H9 (cell line): ENCODE measurements at regions not wholly inside any gene's neighbourhood (a gene's known extent, or its start where the extent isn't known, plus 50 kb on each side); places are given as distances from the start of the nearest gene placed in this dataset.

Experiments
- DNase-seq: peaks from one replicate; pipeline ENCODE4 v3.0.0-alpha.2; 2017
- H2AFZ ChIP-seq: one replicate; pipeline ENCODE4 v1.6.1; 2013; ENCODE audit warnings: mild to moderate bottlenecking, low read length, control low read depth, moderate library complexity
- H2AK5ac ChIP-seq: 2 replicates; pipeline ENCODE4 v1.6.1; 2013; ENCODE audit warnings: low read length, control low read depth, mixed read lengths; ENCODE audit not compliant: insufficient read length
- H2BK120ac ChIP-seq: one replicate; pipeline ENCODE4 v1.6.1; 2013; ENCODE audit warnings: low read depth, mild to moderate bottlenecking, low read length, control low read depth, inconsistent platforms; ENCODE audit not compliant: poor library complexity, severe bottlenecking
- H2BK12ac ChIP-seq: 2 replicates; pipeline ENCODE4 v1.6.1; 2013; ENCODE audit warnings: low read length, control low read depth, mixed read lengths, low read depth; ENCODE audit not compliant: insufficient read length
- H2BK15ac ChIP-seq: 2 replicates; pipeline ENCODE4 v1.6.1; 2013; ENCODE audit warnings: low read depth, low read length, control low read depth
- H2BK20ac ChIP-seq: one replicate; pipeline ENCODE4 v1.6.1; 2013; ENCODE audit warnings: low read depth, mild to moderate bottlenecking, low read length, control low read depth, inconsistent platforms; ENCODE audit not compliant: poor library complexity, severe bottlenecking
- H2BK5ac ChIP-seq: 2 replicates; pipeline ENCODE4 v1.6.1; 2013; ENCODE audit warnings: low read length, control low read depth, mixed read lengths; ENCODE audit not compliant: insufficient read length
- H3K14ac ChIP-seq: 2 replicates; pipeline ENCODE4 v1.6.1; 2013; ENCODE audit warnings: low read length, control low read depth; ENCODE audit not compliant: insufficient read depth
- H3K18ac ChIP-seq: 2 replicates; pipeline ENCODE4 v1.6.1; 2013; ENCODE audit warnings: low read depth, mild to moderate bottlenecking, mixed read lengths, low read length, control low read depth; ENCODE audit not compliant: insufficient read length
- H3K23ac ChIP-seq: 2 replicates; pipeline ENCODE4 v1.6.1; 2013; ENCODE audit warnings: low read length, control low read depth, mixed read lengths, low read depth; ENCODE audit not compliant: insufficient read length
- H3K23me2 ChIP-seq: 2 replicates; pipeline ENCODE4 v1.6.1; 2013; ENCODE audit warnings: low read depth, mild to moderate bottlenecking, mixed read lengths, low read length, control low read depth; ENCODE audit not compliant: insufficient read length, poor library complexity, severe bottlenecking
- H3K27ac ChIP-seq: 2 replicates; pipeline ENCODE4 v1.5.1; 2013; ENCODE audit warnings: low read length, control low read depth, mixed read lengths, low read depth; ENCODE audit not compliant: insufficient read length
- H3K27me3 ChIP-seq: 2 replicates; pipeline ENCODE4 v1.6.1; 2013; ENCODE audit warnings: low read length, control low read depth, inconsistent platforms; ENCODE audit not compliant: insufficient read depth
- H3K4ac ChIP-seq: 2 replicates; pipeline ENCODE4 v1.6.1; 2013; ENCODE audit warnings: low read depth, mild to moderate bottlenecking, control low read depth, inconsistent platforms, low read length, moderate library complexity
- H3K4me1 ChIP-seq: 2 replicates; pipeline ENCODE4 v1.6.1; 2013; ENCODE audit warnings: low read length, control low read depth, inconsistent platforms; ENCODE audit not compliant: insufficient read depth
- H3K4me2 ChIP-seq: 2 replicates; pipeline ENCODE4 v1.6.1; 2013; ENCODE audit warnings: low read length, control low read depth, mixed read lengths; ENCODE audit not compliant: insufficient read length, insufficient read depth
- H3K56ac ChIP-seq: 2 replicates; pipeline ENCODE4 v1.6.1; 2013; ENCODE audit warnings: low read depth, mild to moderate bottlenecking, mixed read lengths, low read length, control low read depth; ENCODE audit not compliant: insufficient read length
- H3K79me1 ChIP-seq: 2 replicates; pipeline ENCODE4 v1.6.1; 2013; ENCODE audit warnings: low read depth, mild to moderate bottlenecking, moderate library complexity, low read length, control low read depth, inconsistent platforms; ENCODE audit not compliant: insufficient read depth, poor library complexity, severe bottlenecking
- H3K79me2 ChIP-seq: 2 replicates; pipeline ENCODE4 v1.6.1; 2013; ENCODE audit warnings: low read length, control low read depth, inconsistent platforms; ENCODE audit not compliant: insufficient read depth
- H3K9ac ChIP-seq: 2 replicates; pipeline ENCODE4 v1.6.1; 2013; ENCODE audit warnings: low read length, control low read depth, mixed read lengths; ENCODE audit not compliant: insufficient read length; ENCODE audit errors: extremely low read depth
- H3K9me3 ChIP-seq: one replicate; pipeline ENCODE4 v1.6.1; 2013; ENCODE audit warnings: low read depth, low read length, inconsistent platforms; ENCODE audit not compliant: control insufficient read depth
- H3T11ph ChIP-seq: one replicate; pipeline ENCODE4 v1.6.1; 2013; ENCODE audit warnings: mild to moderate bottlenecking, low read length, control low read depth, inconsistent platforms
- H4K20me1 ChIP-seq: one replicate; pipeline ENCODE4 v1.6.1; 2013; ENCODE audit not compliant: control insufficient read depth, insufficient read length, insufficient read depth
- H4K5ac ChIP-seq: 2 replicates; pipeline ENCODE4 v1.6.1; 2013; ENCODE audit warnings: low read depth, mild to moderate bottlenecking, mixed read lengths, low read length, control low read depth; ENCODE audit not compliant: insufficient read length
- H4K8ac ChIP-seq: replicated peaks from 2 replicates; pipeline ENCODE4 v1.6.1; 2013; ENCODE audit warnings: low read length, control low read depth, mixed read lengths, low read depth; ENCODE audit not compliant: insufficient read length
- H4K91ac ChIP-seq: 2 replicates; pipeline ENCODE4 v1.6.1; 2013; ENCODE audit warnings: low read depth, mild to moderate bottlenecking, moderate library complexity, mixed read lengths, low read length, control low read depth; ENCODE audit not compliant: insufficient read length
- H3K27ac Mint-ChIP-seq, 3 experiments: 2 replicates in 2 of 3; 3 replicates in 1 of 3; pipeline ENCODE4 v1.8.0; 2020 to 2021; ENCODE audit warnings: mixed read lengths in 3 of 3, mild to moderate bottlenecking in 1 of 3, moderate library complexity in 1 of 3
- H3K27me3 Mint-ChIP-seq: 2 replicates; pipeline ENCODE4 v1.8.0; 2021; ENCODE audit warnings: low read depth, mild to moderate bottlenecking, moderate library complexity, mixed read lengths
- H3K36me3 Mint-ChIP-seq, 3 experiments: 2 replicates in 2 of 3; 3 replicates in 1 of 3; pipeline ENCODE4 v1.8.0; 2020 to 2021; ENCODE audit warnings: low read depth in 3 of 3, mixed read lengths in 3 of 3; ENCODE audit not compliant: insufficient read depth in 1 of 3
- H3K4me1 Mint-ChIP-seq, 2 experiments: 2 replicates each; pipeline ENCODE4 v1.8.0; 2020; ENCODE audit warnings: mixed read lengths in 2 of 2
- H3K4me3 Mint-ChIP-seq, 2 experiments: 2 replicates in 1 of 2; 3 replicates in 1 of 2; pipeline ENCODE4 v1.8.0; 2020 to 2021; ENCODE audit warnings: mild to moderate bottlenecking in 2 of 2, mixed read lengths in 2 of 2, moderate library complexity in 1 of 2
- H3K9me3 Mint-ChIP-seq, 2 experiments: 2 replicates in 1 of 2; 3 replicates in 1 of 2; pipeline ENCODE4 v1.8.0; 2020; ENCODE audit warnings: mild to moderate bottlenecking in 2 of 2, mixed read lengths in 2 of 2, moderate library complexity in 1 of 2
- CTCF ChIP-seq: fragments of 200-600 bp; sonication (generic); conservative IDR thresholded peaks from 3 replicates; pipeline ENCODE4 v1.8.0; 2021; ENCODE audit warnings: antibody characterized with exemption, mild to moderate bottlenecking
- WGBS: extraction: QIAGEN DNeasy Blood & Tissue Kit; methylation state at CpG from one replicate; pipeline ENCODE4 v1.1.7; 2013; ENCODE audit warnings: missing lambda C conversion rate, low lambda C conversion rate, mixed read lengths; ENCODE audit not compliant: insufficient read length; ENCODE audit errors: extremely low coverage; 5-methylcytosine and 5-hydroxymethylcytosine counted together

- Histone ChIP-seq H3K27me3 (no peaks in the 10 kb centered on the region), H3K23me2 (no peaks in the 10 kb centered on the region), H3K23ac (no peak overlapping the region), H3K4me1 (no peaks in the 10 kb centered on the region; the same call in 1 of the 2 replicates), H2BK120ac (no peak overlapping the region), H3K79me1 (no peaks in the 10 kb centered on the region), H3K27ac (no peak overlapping the region), H3K79me2 (no peaks in the 10 kb centered on the region), H2AK5ac (no peak overlapping the region), H3K9ac (no peak overlapping the region), H3K4me2 (no peak overlapping the region), H3K4ac (no peak overlapping the region), H3K56ac (no peak overlapping the region), H2AFZ (no peak overlapping the region), H2BK20ac (no peak overlapping the region), H2BK5ac (no peak overlapping the region), H3T11ph (no peak overlapping the region), H3K18ac (no peak overlapping the region), H3K14ac (no peak overlapping the region), H4K20me1 (no peaks in the 10 kb centered on the region), H2BK12ac (no peak overlapping the region), H4K8ac (no peak overlapping the region), H2BK15ac (no peak overlapping the region), H4K5ac (no peak overlapping the region), H4K91ac (no peak overlapping the region), H3K9me3 (no peaks in the 10 kb centered on the region)
- Mint-ChIP-seq H3K9me3 (peaks cover 4 to 7% of the 10 kb centered on the region in 2 experiments; a peak in 3 of 5 replicates), H3K36me3 (no peaks in the 10 kb centered on the region), H3K4me1 (no peaks in the 10 kb centered on the region), H3K27me3 (peaks cover 4% of the 10 kb centered on the region), H3K4me3 (no peak overlapping the region), H3K27ac (no peak overlapping the region)
- TF ChIP-seq CTCF: no peak
- no CpG with 5 or more reads among the region's 3 CpGs for WGBS
- no peak for DNase-seq
Observed at GRCh38 chr3:135528413-135529015, 437.0 kb upstream of the PPP2R3A start.
